Gastrocnemius medialis (tissue), 4 donors: ENCODE measurements at regions not wholly inside any gene's neighbourhood (a gene's known extent, or its start where the extent isn't known, plus 50 kb on each side); places are given as distances from the start of the nearest gene placed in this dataset.

ENCODE experiments used
- CTCF ChIP-seq, 5 experiments: fragments of 450-650 bp in 3 of 5; fragments of 200-600 bp in 2 of 5; sonication (generic) in 2 of 5; IDR thresholded peaks in 4 of 5; conservative IDR thresholded peaks in 1 of 5; 1 replicate in 4 of 5; 2 replicates in 1 of 5; pipeline ENCODE4 v1.5.1; 2016 to 2019; ENCODE audit warnings: antibody characterized with exemption in 5 of 5, mild to moderate bottlenecking in 3 of 5, moderate library complexity in 3 of 5
- POLR2A ChIP-seq, 2 donors: fragments of 450-650 bp; IDR thresholded peaks; one replicate each; pipeline ENCODE4 v1.6.1; 2017; ENCODE audit warnings: antibody characterized with exemption in 2 of 2, mild to moderate bottlenecking in 2 of 2, moderate library complexity in 2 of 2

- TF ChIP-seq CTCF (IDR thresholded peaks at IDR 0.05 in 4 of 5, conservative IDR thresholded peaks at IDR 0.05 in 1 of 5) (no peak), POLR2A (IDR thresholded peaks at IDR 0.05) (no peak)
These were observed 303.8 kb downstream of the TMEM121 start for GRCh38 chr14:105830171-105830570.
